H1 (cell line): ENCODE measurements at regions not wholly inside any gene's neighbourhood (a gene's known extent, or its start where the extent isn't known, plus 50 kb on each side); places are given as distances from the start of the nearest gene placed in this dataset.

Experiments
- CTCF ChIA-PET: fragments of 300-600 bp; sonication (Branson Sonifier 250); formaldehyde crosslinking; loops from one replicate; lab custom pipeline; 2021; ENCODE audit not compliant: partially characterized antibody; lab: Charles Lee
- POLR2A ChIA-PET: fragments of 300-600 bp; sonication (Branson Sonifier 250); formaldehyde crosslinking; loops from one replicate; lab custom pipeline; 2021; ENCODE audit warnings: inconsistent platforms; ENCODE audit not compliant: partially characterized antibody; lab: Charles Lee
- DNase-seq, 2 experiments: peaks; one replicate each; pipeline versions ENCODE4 v3.0.0 to v3.0.0-alpha.2; 2010 to 2022; ENCODE audit warnings: low spot score in 2 of 2, low read depth in 1 of 2, mixed read lengths in 1 of 2
- FAIRE-seq: peaks from 2 replicates; lab custom pipeline; 2011; peaks lifted over from hg19 to GRCh38; lab: Jason Lieb, UNC
- H2AFZ ChIP-seq: 2 replicates; pipeline ENCODE4 v1.8.1; 2012; ENCODE audit warnings: low read length, inconsistent platforms
- H2AK5ac ChIP-seq: 2 replicates; pipeline ENCODE4 v1.6.1; 2013; ENCODE audit warnings: low read depth, low read length
- H2BK120ac ChIP-seq: replicated peaks from 2 replicates; pipeline ENCODE3; 2013; ENCODE audit warnings: low read depth, low read length, inconsistent platforms
- H2BK12ac ChIP-seq: 2 replicates; pipeline ENCODE4 v1.6.1; 2013; ENCODE audit warnings: low read depth, low read length
- H2BK15ac ChIP-seq: 2 replicates; pipeline ENCODE4 v1.6.1; 2013; ENCODE audit warnings: low read length
- H2BK20ac ChIP-seq: 2 replicates; pipeline ENCODE4 v1.6.1; 2013; ENCODE audit warnings: low read length
- H2BK5ac ChIP-seq: 2 replicates; pipeline ENCODE4 v1.6.1; 2013; ENCODE audit warnings: low read depth, low read length
- H3K14ac ChIP-seq: 2 replicates; pipeline ENCODE4 v1.6.1; 2013; ENCODE audit warnings: inconsistent platforms; ENCODE audit not compliant: insufficient read length
- H3K18ac ChIP-seq: 2 replicates; pipeline ENCODE4 v1.6.1; 2013; ENCODE audit warnings: low read length; ENCODE audit errors: extremely low read depth
- H3K23ac ChIP-seq: 2 replicates; pipeline ENCODE4 v1.6.1; 2013; ENCODE audit warnings: inconsistent platforms; ENCODE audit not compliant: insufficient read length
- H3K23me2 ChIP-seq: 2 replicates; pipeline ENCODE4 v1.6.1; 2013; ENCODE audit warnings: low read depth, low read length
- H3K27ac ChIP-seq: 2 replicates; pipeline ENCODE4 v1.6.1; 2011; ENCODE audit warnings: low read depth, low read length, inconsistent platforms
- H3K27me3 ChIP-seq, 4 experiments: replicated peaks in 1 of 4; 1 replicate in 1 of 4; 2 replicates in 3 of 4; pipeline versions ENCODE4 v1.6.1 to v1.8.1; 2011 to 2013; ENCODE audit warnings: low read length in 3 of 4, mild to moderate bottlenecking in 3 of 4, inconsistent platforms in 2 of 4, mixed read lengths in 2 of 4, moderate library complexity in 1 of 4; ENCODE audit not compliant: control insufficient read depth in 3 of 4, insufficient read depth in 3 of 4; ENCODE audit errors: extremely low read depth in 1 of 4
- H3K36me3 ChIP-seq, 4 experiments: 2 replicates each; pipeline versions ENCODE4 v1.6.1 to v1.8.1; 2011 to 2013; ENCODE audit warnings: mild to moderate bottlenecking in 4 of 4, low read length in 3 of 4, moderate library complexity in 2 of 4, control low read depth in 1 of 4, inconsistent platforms in 1 of 4; ENCODE audit not compliant: insufficient read depth in 4 of 4, control insufficient read depth in 2 of 4
- H3K4ac ChIP-seq: replicated peaks from 2 replicates; pipeline ENCODE3; 2013; ENCODE audit warnings: low read length, low read depth, mixed read lengths, inconsistent platforms; ENCODE audit not compliant: insufficient read length
- H3K4me1 ChIP-seq, 4 experiments: replicated peaks in 1 of 4; 1 replicate in 1 of 4; 2 replicates in 3 of 4; pipeline versions ENCODE4 v1.6.1 to v1.8.1; 2011 to 2013; ENCODE audit warnings: low read length in 3 of 4, inconsistent platforms in 2 of 4, mixed read lengths in 1 of 4; ENCODE audit not compliant: insufficient read depth in 4 of 4, control insufficient read depth in 3 of 4
- H3K4me2 ChIP-seq, 2 experiments: 2 replicates each; pipeline versions ENCODE4 v1.6.1 to v1.8.1; 2011 to 2013; ENCODE audit warnings: low read depth in 2 of 2, low read length in 2 of 2, control low read depth in 1 of 2, inconsistent platforms in 1 of 2, mild to moderate bottlenecking in 1 of 2; ENCODE audit not compliant: insufficient read depth in 1 of 2
- H3K4me3 ChIP-seq, 4 experiments: fragments of 200-600, 300-600 bp in 1 of 4; sonication (generic), shearing (Covaris generic), sonication (Bioruptor Twin) in 1 of 4; 2 replicates each; pipeline versions ENCODE4 v1.5.1 to v1.8.1; 2011 to 2016; ENCODE audit warnings: low read length in 4 of 4, low read depth in 3 of 4, control low read depth in 2 of 4, inconsistent platforms in 2 of 4, mild to moderate bottlenecking in 2 of 4, mixed read lengths in 1 of 4, moderate library complexity in 1 of 4; ENCODE audit not compliant: insufficient read depth in 2 of 4; ENCODE audit errors: extremely low read depth in 1 of 4
- H3K56ac ChIP-seq: replicated peaks from 2 replicates; pipeline ENCODE3; 2013; ENCODE audit warnings: low read depth, mild to moderate bottlenecking, mixed read lengths, low read length, inconsistent platforms; ENCODE audit not compliant: insufficient read length
- H3K79me1 ChIP-seq: 2 replicates; pipeline ENCODE4 v1.6.1; 2013; ENCODE audit warnings: low read depth, low read length, control low read depth
- H3K79me2 ChIP-seq, 2 experiments: 2 replicates each; pipeline versions ENCODE4 v1.6.1 to v1.8.1; 2012 to 2013; ENCODE audit warnings: low read length in 2 of 2, mild to moderate bottlenecking in 2 of 2, inconsistent platforms in 1 of 2; ENCODE audit not compliant: insufficient read depth in 2 of 2, control insufficient read depth in 1 of 2
- H3K9ac ChIP-seq, 4 experiments: replicated peaks in 1 of 4; 1 replicate in 1 of 4; 2 replicates in 3 of 4; pipeline versions ENCODE4 v1.6.1 to v1.8.1; 2011 to 2013; ENCODE audit warnings: low read depth in 3 of 4, low read length in 3 of 4, control low read depth in 2 of 4, mild to moderate bottlenecking in 2 of 4, moderate library complexity in 2 of 4, inconsistent platforms in 1 of 4; ENCODE audit errors: extremely low read depth in 1 of 4
- H3K9me3 ChIP-seq, 2 experiments: 2 replicates each; pipeline versions ENCODE4 v1.6.1 to v1.8.1; 2012 to 2013; ENCODE audit warnings: mild to moderate bottlenecking in 2 of 2, moderate library complexity in 2 of 2, control low read depth in 1 of 2, inconsistent platforms in 1 of 2, low read depth in 1 of 2, low read length in 1 of 2, mixed read lengths in 1 of 2; ENCODE audit not compliant: insufficient read depth in 2 of 2
- H4K20me1 ChIP-seq, 2 experiments: replicated peaks in 1 of 2; 2 replicates each; pipeline versions ENCODE3 to v1.8.1; 2011 to 2013; ENCODE audit warnings: inconsistent platforms in 2 of 2, low read length in 2 of 2, mild to moderate bottlenecking in 1 of 2; ENCODE audit not compliant: insufficient read depth in 2 of 2, control insufficient read depth in 1 of 2
- H4K5ac ChIP-seq: 2 replicates; pipeline ENCODE4 v1.6.1; 2013; ENCODE audit warnings: low read length, low read depth, mixed read lengths, inconsistent platforms; ENCODE audit not compliant: insufficient read length
- H4K8ac ChIP-seq: 2 replicates; pipeline ENCODE4 v1.8.0; 2013; ENCODE audit warnings: mild to moderate bottlenecking, moderate library complexity, low read length, inconsistent platforms; ENCODE audit not compliant: insufficient read depth; ENCODE audit errors: extremely low read depth
- H4K91ac ChIP-seq: replicated peaks from 2 replicates; pipeline ENCODE3; 2013; ENCODE audit warnings: low read length, mixed read lengths, inconsistent platforms; ENCODE audit not compliant: insufficient read length
- CHD1 ChIP-seq: IDR thresholded peaks from 2 replicates; pipeline ENCODE4 v1.6.1; 2012; ENCODE audit warnings: low read depth, low read length, improper control_type of control experiment
- GABPA ChIP-seq: IDR thresholded peaks from 2 replicates; pipeline ENCODE4 v1.6.1; 2011; ENCODE audit warnings: mild to moderate bottlenecking, low read length, moderate library complexity, borderline replicate concordance; ENCODE audit not compliant: insufficient read depth
- HDAC2 ChIP-seq, 2 experiments: fragments of 300-600 bp in 1 of 2; sonication (generic) in 1 of 2; IDR thresholded peaks; 2 replicates each; pipeline ENCODE4 v1.6.1; 2011 to 2012; ENCODE audit warnings: low read depth in 2 of 2, low read length in 2 of 2, mild to moderate bottlenecking in 2 of 2, moderate library complexity in 2 of 2, borderline replicate concordance in 1 of 2, inconsistent platforms in 1 of 2
- HDAC6 ChIP-seq: IDR thresholded peaks from one replicate; pipeline ENCODE4 v1.7.1; 2012; ENCODE audit warnings: low read depth, mild to moderate bottlenecking, inconsistent platforms, low read length, moderate library complexity
- JUN ChIP-seq: IDR thresholded peaks from 2 replicates; pipeline ENCODE4 v1.6.1; 2011; ENCODE audit warnings: low read depth, mild to moderate bottlenecking, improper control_type of control experiment, low read length
- KDM4A ChIP-seq: IDR thresholded peaks from one replicate; pipeline ENCODE4 v1.7.1; 2012; ENCODE audit warnings: low read depth, mild to moderate bottlenecking, moderate library complexity, low read length, inconsistent platforms; ENCODE audit not compliant: severe bottlenecking
- NANOG ChIP-seq: IDR thresholded peaks from 2 replicates; pipeline ENCODE4 v1.6.1; 2011; ENCODE audit warnings: low read length, low read depth, mild to moderate bottlenecking, inconsistent platforms; ENCODE audit not compliant: insufficient read depth, poor library complexity, severe bottlenecking
- POLR2A ChIP-seq, 2 experiments: IDR thresholded peaks; 1 replicate in 1 of 2; 2 replicates in 1 of 2; pipeline ENCODE4 v1.6.1; 2011; ENCODE audit warnings: low read depth in 2 of 2, low read length in 2 of 2, mild to moderate bottlenecking in 2 of 2; ENCODE audit errors: control extremely low read depth in 1 of 2
- RBBP5 ChIP-seq: IDR thresholded peaks from 2 replicates; pipeline ENCODE4 v1.7.1; 2012; ENCODE audit warnings: low read depth, mild to moderate bottlenecking, inconsistent platforms, low read length, moderate library complexity, borderline replicate concordance
- RXRA ChIP-seq: IDR thresholded peaks from 2 replicates; pipeline ENCODE4 v1.6.1; 2011; ENCODE audit warnings: low read depth, mild to moderate bottlenecking, low read length, moderate library complexity; ENCODE audit not compliant: insufficient read depth
- SP4 ChIP-seq: IDR thresholded peaks from 2 replicates; pipeline ENCODE4 v1.6.1; 2012; ENCODE audit warnings: low read length, inconsistent platforms
- WGBS, 2 experiments: shearing (Covaris generic) in 1 of 2; methylation state at CpG; one replicate each; pipeline versions ENCODE4 v1.1.6 to v1.1.7; 2013 to 2015; ENCODE audit warnings: low lambda C conversion rate in 2 of 2, mixed read lengths in 2 of 2, inconsistent platforms in 1 of 2, low coverage in 1 of 2, missing lambda C conversion rate in 1 of 2; ENCODE audit not compliant: insufficient replicate concordance in 2 of 2, insufficient coverage in 1 of 2, insufficient read length in 1 of 2; ENCODE audit errors: extremely low coverage in 1 of 2, missing lambda C conversion rate in 1 of 2; 5-methylcytosine and 5-hydroxymethylcytosine counted together
- TF ChIP-seq, protein P1 (sequence below), 3 experiments: IDR thresholded peaks; 1 replicate in 2 of 3; 2 replicates in 1 of 3; pipeline versions ENCODE4 v1.5.1 to v1.6.1; 2011; ENCODE audit warnings: low read length in 3 of 3, mild to moderate bottlenecking in 3 of 3, inconsistent platforms in 2 of 3, low read depth in 1 of 3, moderate library complexity in 1 of 3; ENCODE audit not compliant: insufficient read depth in 1 of 3; ENCODE audit errors: control extremely low read depth in 1 of 3

DNA sequence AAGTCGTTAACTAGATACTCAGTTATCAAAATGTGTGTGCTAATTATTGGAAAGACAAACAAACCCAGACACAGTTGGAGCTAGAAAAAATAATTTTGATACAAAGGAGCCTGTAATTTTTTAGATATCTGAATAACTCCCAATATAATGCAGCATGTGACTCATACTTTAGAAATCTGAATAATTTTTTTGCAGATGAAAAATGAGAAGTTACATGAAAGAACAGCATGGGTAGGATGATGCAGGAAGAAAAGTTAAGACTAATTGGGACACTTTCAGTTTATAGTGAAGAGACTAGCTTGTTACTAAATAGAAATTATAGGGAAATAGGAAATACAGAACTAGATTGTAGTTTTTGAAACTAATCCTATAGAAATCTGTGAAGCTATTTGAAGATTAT, 945.8 kb downstream of the CBLN2 start:
- Histone ChIP-seq H2BK20ac (no peak overlapping the region), H3K79me1 (no peaks in the 10 kb centered on the region), H3K4ac (no peak overlapping the region), H3K4me2 (no peak overlapping the region), H4K91ac (no peak overlapping the region), H2BK12ac (no peak overlapping the region), H2AK5ac (no peak overlapping the region), H4K8ac (no peak overlapping the region), H2BK15ac (no peak overlapping the region), H2BK5ac (no peak overlapping the region), H2BK120ac (no peak overlapping the region), H3K9me3 (peaks cover 50 to 71% of the 10 kb centered on the region in 2 experiments), H3K56ac (no peak overlapping the region), H3K4me3 (no peak overlapping the region), H3K14ac (no peak overlapping the region), H3K23me2 (no peaks in the 10 kb centered on the region), H3K4me1 (no peaks in the 10 kb centered on the region), H4K5ac (no peak overlapping the region), H3K27ac (no peak overlapping the region), H3K36me3 (no peaks in the 10 kb centered on the region), H3K27me3 (no peaks in the 10 kb centered on the region), H3K23ac (no peak overlapping the region), H3K18ac (no peak overlapping the region), H4K20me1 (no peaks in the 10 kb centered on the region), H3K79me2 (no peaks in the 10 kb centered on the region), H3K9ac (no peak overlapping the region), H2AFZ (no peak overlapping the region)
- WGBS, 2 experiments: 65% methylated on average over 1 of the region's 1 CpG; no CpG with 5 or more reads in 1 of the 2 experiments
- FAIRE-seq: no peak
- CTCF ChIA-PET: no interaction called here
- POLR2A ChIA-PET: no interaction called here
- no peak for DNase-seq
- TF ChIP-seq RBBP5 (no peak), HDAC2 (IDR thresholded peaks at IDR 0.05; ENCODE audit: borderline replicate concordance in 1 of 2, low read depth in 2 of 2, low read length in 2 of 2) (no peak), RXRA (no peak), POLR2A (IDR thresholded peaks at IDR 0.05; ENCODE audit: control extremely low read depth in 1 of 2, low read depth in 2 of 2, low read length in 2 of 2) (no peak), GABPA (no peak), CHD1 (no peak), NANOG (no peak), SP4 (no peak), JUN (no peak), HDAC6 (no peak), KDM4A (no peak)
- TF ChIP-seq, protein P1, sequence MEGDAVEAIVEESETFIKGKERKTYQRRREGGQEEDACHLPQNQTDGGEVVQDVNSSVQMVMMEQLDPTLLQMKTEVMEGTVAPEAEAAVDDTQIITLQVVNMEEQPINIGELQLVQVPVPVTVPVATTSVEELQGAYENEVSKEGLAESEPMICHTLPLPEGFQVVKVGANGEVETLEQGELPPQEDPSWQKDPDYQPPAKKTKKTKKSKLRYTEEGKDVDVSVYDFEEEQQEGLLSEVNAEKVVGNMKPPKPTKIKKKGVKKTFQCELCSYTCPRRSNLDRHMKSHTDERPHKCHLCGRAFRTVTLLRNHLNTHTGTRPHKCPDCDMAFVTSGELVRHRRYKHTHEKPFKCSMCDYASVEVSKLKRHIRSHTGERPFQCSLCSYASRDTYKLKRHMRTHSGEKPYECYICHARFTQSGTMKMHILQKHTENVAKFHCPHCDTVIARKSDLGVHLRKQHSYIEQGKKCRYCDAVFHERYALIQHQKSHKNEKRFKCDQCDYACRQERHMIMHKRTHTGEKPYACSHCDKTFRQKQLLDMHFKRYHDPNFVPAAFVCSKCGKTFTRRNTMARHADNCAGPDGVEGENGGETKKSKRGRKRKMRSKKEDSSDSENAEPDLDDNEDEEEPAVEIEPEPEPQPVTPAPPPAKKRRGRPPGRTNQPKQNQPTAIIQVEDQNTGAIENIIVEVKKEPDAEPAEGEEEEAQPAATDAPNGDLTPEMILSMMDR (IDR thresholded peaks at IDR 0.05; ENCODE audit: control extremely low read depth in 1 of 3, insufficient read depth in 1 of 3, low read depth in 1 of 3, low read length in 3 of 3): no peak
